ENCODE measurements at regions not wholly inside any gene's neighbourhood (a gene's known extent, or its start where the extent isn't known, plus 50 kb on each side); places are given as distances from the start of the nearest gene placed in this dataset.

DNA sequence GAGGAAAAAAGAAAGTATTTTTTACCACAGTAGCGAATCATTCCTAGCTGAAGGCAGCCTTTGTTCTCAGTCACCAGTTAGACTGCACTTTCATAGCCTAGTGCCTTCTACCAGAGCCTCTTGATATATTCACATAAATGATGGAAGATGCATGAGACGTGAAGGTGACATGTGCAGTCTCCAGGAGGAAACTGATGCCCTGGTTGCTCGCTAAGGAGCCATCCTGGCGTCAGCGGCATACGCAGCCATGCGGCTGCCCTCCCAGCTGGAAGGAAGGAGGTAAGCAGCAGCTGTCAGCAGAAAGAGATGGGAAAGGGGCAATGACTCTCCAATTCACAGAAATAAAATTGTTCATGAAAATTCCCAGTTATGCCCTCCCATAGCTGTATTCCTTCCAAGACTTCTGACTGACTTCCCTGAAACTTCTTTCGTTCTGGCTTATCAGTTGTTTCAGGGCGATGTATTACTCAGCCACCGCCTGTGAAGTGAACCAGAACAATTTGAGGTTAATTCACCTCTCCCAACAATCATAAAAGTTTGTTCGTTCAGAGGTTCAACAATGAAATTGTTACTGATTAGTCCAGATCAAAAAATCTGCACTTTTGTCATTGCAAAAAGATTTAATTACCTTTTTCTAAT is 331.2 kb downstream of the NR2F1-AS1 start:
- Histone ChIP-seq H3K27me3 (ENCODE audit: control insufficient read depth, insufficient read depth, low read length) (no peaks in the 10 kb centered on the region), H3K4me3 (ENCODE audit: low read depth, low read length) (no peak overlapping the region), H3K36me3 (ENCODE audit: control insufficient read depth, insufficient read depth, low read length) (no peaks in the 10 kb centered on the region)
- TF ChIP-seq, protein P1, sequence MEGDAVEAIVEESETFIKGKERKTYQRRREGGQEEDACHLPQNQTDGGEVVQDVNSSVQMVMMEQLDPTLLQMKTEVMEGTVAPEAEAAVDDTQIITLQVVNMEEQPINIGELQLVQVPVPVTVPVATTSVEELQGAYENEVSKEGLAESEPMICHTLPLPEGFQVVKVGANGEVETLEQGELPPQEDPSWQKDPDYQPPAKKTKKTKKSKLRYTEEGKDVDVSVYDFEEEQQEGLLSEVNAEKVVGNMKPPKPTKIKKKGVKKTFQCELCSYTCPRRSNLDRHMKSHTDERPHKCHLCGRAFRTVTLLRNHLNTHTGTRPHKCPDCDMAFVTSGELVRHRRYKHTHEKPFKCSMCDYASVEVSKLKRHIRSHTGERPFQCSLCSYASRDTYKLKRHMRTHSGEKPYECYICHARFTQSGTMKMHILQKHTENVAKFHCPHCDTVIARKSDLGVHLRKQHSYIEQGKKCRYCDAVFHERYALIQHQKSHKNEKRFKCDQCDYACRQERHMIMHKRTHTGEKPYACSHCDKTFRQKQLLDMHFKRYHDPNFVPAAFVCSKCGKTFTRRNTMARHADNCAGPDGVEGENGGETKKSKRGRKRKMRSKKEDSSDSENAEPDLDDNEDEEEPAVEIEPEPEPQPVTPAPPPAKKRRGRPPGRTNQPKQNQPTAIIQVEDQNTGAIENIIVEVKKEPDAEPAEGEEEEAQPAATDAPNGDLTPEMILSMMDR (IDR thresholded peaks at IDR 0.05; ENCODE audit: insufficient read depth, low read depth, low read length), result no peak
- no peak for DNase-seq (ENCODE audit: low read depth)
- POLR2A ChIA-PET, result no interaction called here
- CTCF ChIA-PET, result interaction anchor here (0.8 to 0.9 kb wide), 2 partner anchors 19 to 95 kb away, joined by 3 read pairs; no protein-coding TSS in a partner anchor

DNA sequence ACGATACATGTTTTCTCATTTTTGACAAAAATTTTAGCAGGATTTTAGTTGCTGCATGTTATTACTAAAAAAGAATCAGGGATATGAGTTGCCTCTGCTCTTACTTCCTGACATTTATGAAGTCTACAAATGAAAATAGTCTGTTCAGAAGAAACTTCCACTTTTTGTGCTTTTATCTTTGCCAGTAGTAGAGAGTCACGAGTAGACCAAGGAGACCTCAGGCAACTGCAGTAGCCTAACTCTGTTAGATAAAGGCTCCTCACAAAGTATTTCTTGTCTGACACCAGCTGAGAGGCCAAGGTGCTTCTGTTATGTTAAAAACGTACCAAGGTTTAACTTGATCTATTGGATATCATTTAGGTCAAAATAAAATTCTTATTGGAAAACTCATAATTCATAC is 333.9 kb downstream of the NR2F1-AS1 start:
- ChIA-PET CTCF (interaction anchor here (0.6 kb wide), 1 partner anchor 25 kb away, joined by 4 read pairs; no protein-coding TSS in a partner anchor), POLR2A (no interaction called here)
- DNase-seq (ENCODE audit: low read depth), result no peak
- no peaks in the 10 kb centered on the region for H3K27me3 ChIP-seq (ENCODE audit: control insufficient read depth, insufficient read depth, low read length)
- H3K4me3 ChIP-seq (ENCODE audit: low read depth, low read length), result no peak overlapping the region
- H3K36me3 ChIP-seq (ENCODE audit: control insufficient read depth, insufficient read depth, low read length), result no peaks in the 10 kb centered on the region
- TF ChIP-seq, protein P1 (IDR thresholded peaks at IDR 0.05; ENCODE audit: insufficient read depth, low read depth, low read length), result no peak

DNA sequence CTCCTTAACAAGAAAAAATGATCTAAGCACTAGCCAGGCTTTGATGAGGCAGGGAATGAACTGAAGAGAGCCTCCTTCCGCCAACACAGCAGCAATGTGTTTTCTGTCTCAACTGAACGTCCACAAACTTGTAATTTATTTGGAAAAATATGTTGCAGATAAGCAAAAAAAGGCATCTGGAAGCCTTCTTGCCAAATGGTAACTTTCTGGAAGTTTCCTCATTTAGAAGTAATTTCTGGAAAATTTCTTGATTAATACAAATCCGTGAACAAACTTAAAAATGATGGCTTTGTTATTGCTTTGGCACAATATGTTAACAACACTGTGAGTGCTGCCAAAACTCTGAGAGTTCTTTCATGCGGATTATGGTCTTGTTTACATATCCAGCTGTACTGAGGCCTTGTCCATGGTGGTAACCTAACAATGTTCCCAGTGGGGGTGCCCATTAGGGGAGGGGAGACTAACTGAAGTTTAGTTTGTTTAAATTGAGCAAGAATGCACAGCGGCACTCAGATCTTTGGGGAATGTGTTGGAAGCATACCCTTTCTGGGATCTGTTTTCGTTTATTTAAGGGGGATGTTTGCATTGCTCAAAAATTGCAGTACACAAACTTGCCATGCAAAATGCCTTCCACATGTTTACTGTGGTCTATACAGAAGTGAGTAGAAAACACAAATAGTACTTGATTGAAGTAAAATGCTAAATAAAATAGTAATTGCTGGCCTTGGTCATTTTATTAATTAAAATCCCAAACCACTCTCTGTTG is 334.7 kb downstream of the NR2F1-AS1 start:
- DNase-seq (ENCODE audit: low read depth), result no peak
- CTCF ChIA-PET, result no interaction called here
- H3K4me3 ChIP-seq (ENCODE audit: low read depth, low read length), result no peak overlapping the region
- H3K36me3 ChIP-seq (ENCODE audit: control insufficient read depth, insufficient read depth, low read length), result no peaks in the 10 kb centered on the region
- H3K27me3 ChIP-seq (ENCODE audit: control insufficient read depth, insufficient read depth, low read length), result no peaks in the 10 kb centered on the region
- POLR2A ChIA-PET, result no interaction called here
- TF ChIP-seq, protein P1 (IDR thresholded peaks at IDR 0.05; ENCODE audit: insufficient read depth, low read depth, low read length), result no peak

DNA sequence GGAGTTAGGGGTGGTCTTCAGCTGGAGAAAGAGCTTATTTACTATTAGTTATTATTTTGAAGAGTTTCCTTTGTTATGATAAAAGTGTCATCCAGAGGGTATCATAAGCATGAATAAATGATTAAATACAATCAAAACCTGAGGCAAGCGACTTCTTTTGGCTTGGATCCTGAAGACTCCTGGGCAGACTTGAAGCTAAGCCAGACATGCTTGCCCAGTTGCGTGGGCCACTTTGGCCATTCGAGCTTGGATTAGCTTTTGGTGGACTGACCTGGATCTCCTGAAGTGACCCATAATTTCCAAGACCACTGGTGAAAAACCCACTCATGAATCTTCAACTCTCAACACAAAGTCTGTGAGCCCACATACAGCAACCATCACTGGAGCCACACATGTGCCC is 335.8 kb downstream of the NR2F1-AS1 start:
- POLR2A ChIA-PET, result no interaction called here
- CTCF ChIA-PET, result no interaction called here

DNA sequence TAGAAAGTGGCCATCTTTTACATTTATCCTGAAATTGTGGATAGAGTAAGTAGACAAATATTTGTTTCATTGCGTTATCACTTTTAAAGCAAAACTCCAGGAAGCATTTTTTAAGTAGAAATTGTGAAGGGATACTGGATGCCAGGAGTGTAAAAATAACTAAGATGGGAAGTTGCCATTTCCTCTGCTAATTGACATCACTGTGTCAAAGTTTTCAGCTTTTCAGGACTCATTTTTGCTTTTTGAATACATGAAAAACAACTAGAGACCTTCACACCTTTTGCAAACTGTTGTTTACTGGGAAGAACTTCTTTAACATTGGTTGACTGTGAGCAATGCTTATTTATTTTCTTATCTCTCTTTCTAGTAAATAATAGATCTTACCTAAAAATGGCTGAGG is 337.5 kb downstream of the NR2F1-AS1 start:
- DNase-seq (ENCODE audit: low read depth), result no peak
- H3K27me3 ChIP-seq (ENCODE audit: control insufficient read depth, insufficient read depth, low read length), result no peaks in the 10 kb centered on the region
- TF ChIP-seq, protein P1 (IDR thresholded peaks at IDR 0.05; ENCODE audit: insufficient read depth, low read depth, low read length), result no peak
- ChIA-PET POLR2A (no interaction called here), CTCF (no interaction called here)
- H3K4me3 ChIP-seq (ENCODE audit: low read depth, low read length), result no peak overlapping the region
- H3K36me3 ChIP-seq (ENCODE audit: control insufficient read depth, insufficient read depth, low read length), result no peaks in the 10 kb centered on the region

More for the DNA sequence above, 335.8 kb downstream of the NR2F1-AS1 start:
- no peak overlapping the region for H3K4me3 ChIP-seq (ENCODE audit: low read depth, low read length)
- no peak for DNase-seq (ENCODE audit: low read depth)
- H3K27me3 ChIP-seq (ENCODE audit: control insufficient read depth, insufficient read depth, low read length), result no peaks in the 10 kb centered on the region
- TF ChIP-seq, protein P1 (IDR thresholded peaks at IDR 0.05; ENCODE audit: insufficient read depth, low read depth, low read length), result no peak
- no peaks in the 10 kb centered on the region for H3K36me3 ChIP-seq (ENCODE audit: control insufficient read depth, insufficient read depth, low read length)
